GM19468 (cell line): ENCODE measurements at regions not wholly inside any gene's neighbourhood (a gene's known extent, or its start where the extent isn't known, plus 50 kb on each side); places are given as distances from the start of the nearest gene placed in this dataset.

Source experiments
- ATAC-seq: cut with Tn5 transposase; IDR thresholded peaks from one replicate; pipeline ENCODE4 v1.9.1; 2021; ENCODE audit warnings: mild to moderate bottlenecking, moderate library complexity, moderate number of reproducible peaks; ENCODE audit not compliant: unreplicated experiment; ENCODE audit errors: extremely low read depth

DNA sequence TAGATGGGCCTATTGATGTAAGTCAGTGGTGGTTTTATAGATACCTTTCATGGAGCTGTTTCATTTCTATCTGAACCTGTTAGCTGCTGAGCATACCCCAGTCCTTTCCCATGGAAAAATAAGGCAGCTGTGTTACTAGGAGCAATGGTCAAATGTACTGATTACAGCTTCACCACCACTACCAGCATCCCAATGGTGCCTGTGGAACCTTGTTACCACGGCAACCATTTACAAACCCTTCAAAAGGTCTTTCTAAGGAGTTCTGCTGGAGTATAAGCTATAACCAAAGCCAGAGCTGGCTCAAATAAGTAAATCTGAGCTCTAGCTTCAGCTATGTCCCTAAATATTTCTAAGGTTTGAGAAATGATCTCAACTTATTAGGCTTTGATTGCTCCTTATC, 133.4 kb upstream of the ACP3 start:
- no peak for ATAC-seq

DNA sequence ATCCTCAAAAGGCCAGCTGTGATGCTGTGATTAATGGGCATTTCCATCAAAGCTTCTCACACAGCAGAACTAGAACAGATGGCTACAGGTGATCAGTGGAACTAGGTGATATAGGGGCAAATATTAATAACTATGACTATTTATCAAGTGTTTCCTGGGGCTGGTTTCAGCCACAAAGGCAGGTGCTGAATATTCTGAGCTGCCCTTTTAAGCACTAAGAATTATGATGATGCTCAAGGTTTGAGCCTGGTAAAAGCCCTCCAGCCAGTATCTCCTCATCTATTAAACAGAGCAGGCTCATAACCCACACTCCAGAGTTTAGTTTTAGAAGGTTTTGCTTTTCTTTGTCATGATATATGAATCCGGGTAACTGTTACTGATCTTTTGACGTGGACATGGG, 129.5 kb upstream of the ACP3 start:
- no peak for ATAC-seq

DNA sequence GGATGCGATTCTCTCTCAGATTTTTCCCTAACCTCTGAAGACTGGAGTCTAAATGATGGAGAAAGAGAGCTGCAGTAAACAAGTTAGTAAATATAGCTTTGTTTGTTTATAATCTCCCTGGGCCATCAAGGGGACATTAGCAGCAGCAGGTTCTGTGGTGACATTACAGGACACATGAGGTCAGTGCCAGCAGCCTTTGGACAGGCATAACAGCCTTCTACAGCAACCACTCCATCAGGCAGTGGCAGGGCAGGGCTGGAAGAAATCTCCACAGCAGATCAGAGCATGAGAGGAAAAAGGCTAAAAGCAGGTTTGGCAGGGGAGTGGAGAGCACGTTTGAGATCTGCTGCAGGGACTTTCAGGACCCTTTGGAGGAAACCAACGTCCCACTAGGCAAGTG, 127.6 kb upstream of the ACP3 start:
- ATAC-seq, result no peak

DNA sequence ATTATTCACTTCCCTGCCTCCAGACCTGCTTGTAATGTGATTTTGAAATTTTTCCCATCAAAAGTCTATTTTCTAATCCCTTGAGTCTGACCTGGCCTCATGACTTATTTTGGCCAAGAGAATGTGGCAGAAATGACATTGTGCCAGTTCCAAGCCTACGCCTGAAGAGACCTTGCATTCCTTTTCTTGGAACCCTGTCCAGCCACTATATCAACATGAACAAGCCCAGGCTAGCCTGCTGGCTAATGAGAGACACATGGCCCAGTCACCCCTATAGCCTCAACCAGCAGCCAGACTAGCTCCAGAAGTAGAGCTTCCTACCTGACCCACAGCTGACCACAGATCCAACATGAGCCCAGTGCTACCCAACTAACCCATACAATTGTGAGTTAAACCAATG, 121.1 kb upstream of the ACP3 start:
- no peak for ATAC-seq

DNA sequence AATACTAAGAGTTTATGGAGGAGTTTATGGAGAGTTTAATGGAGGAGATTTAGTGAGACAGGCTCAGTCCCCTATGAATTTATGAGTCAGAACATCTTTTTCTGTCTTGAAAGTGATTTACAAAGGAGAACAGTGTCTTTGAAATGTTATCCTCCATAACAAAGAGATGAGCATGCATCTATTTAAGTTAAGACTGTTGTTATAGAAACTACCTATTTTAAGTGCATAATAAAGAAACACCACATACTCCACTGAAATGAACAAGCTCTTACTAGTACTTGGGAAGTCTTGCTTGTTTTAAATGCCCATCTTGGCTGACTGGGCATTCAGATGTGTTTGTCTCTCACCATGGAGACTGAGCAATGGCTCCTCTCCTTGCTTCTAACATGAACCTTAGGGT, 118.7 kb upstream of the ACP3 start:
- ATAC-seq, result no peak

DNA sequence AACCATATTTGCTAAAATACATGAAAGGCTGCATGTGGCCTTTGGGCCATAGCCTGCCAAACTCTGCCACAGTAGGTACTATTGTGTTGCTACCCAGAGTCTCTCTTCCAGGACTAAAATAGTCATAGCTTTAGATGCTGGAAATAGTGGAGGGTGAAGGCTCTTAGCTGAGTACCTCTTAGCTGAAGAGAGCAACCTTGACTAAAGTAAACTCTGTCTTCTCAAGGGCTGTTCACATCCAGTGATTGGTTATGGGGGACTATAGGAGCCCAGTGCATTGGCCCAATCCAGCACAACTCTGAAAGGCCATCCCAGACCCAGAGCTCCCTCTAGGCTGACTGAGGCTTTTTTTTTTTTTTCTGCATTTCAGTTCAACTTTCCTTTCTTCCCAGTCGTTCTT, 117.8 kb upstream of the ACP3 start:
- no peak for ATAC-seq

DNA sequence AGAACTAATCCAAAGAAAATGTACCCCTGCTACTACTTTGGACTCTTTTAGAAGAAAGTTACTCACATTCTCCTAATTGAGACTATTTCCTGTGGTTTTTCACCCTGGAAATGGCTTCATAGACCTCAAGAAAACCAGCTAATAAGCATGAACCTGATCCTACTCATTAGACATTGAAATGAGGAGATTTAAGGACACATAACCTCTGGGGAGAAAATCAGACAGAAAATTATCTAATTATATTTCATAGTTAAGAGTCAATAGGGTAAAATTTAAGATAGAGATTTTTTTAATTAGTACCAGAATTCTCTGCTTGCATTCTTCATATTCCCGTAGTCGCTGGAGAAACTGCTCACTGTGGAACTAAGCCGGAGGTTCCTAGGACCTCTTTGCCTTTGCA, 114.6 kb upstream of the ACP3 start:
- ATAC-seq, result no peak

DNA sequence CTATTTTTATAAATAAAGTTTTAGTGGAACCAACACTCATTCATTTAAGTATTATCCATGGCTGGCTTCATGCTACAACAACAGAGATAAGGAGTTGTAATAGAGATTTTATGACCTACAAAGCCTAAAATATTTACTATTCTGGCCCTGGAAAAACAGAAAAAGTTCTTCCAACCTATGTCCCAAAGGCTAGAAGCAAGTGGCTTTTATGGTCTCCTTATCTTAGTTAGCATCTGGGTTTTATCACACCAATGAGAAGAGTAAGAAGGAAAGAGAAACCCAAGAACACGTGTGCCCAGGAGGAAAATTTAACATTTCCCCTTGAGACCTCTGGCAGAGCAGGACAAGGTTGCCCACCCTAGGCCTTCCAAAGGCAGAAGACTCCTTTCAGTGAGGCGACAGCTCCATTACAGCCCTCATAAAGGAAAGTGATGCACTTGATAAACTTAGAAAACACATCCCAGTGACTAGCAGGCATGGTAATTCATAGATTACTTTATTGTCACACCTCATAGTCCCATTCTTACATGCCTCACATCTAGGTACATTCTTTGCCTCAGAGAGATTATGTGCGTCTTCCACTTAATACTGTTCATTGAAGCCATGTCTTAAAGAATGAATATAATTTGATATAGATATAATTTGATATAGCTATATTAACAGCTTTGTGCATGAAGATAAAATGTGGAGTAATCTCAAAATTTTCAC, 113.2 kb upstream of the ACP3 start:
- ATAC-seq, result no peak

DNA sequence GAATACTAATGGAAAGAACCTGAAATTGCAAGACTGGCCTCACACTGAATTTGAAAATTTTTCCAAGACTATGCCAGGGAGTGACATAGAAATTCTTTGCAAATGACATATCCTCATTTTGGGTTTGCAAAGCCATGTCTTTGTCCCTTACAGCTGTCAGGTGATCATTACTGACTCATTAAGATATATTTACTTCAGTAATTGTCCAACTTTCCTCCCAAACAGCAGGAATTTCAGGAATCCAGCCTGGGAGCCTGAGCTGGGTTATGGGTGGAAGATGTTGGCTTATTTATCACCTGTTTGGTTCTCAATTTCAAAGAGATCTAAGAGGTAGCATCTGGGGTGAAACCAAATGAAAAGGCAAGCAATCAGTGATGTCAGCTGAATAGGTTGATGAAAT, 111.6 kb upstream of the ACP3 start:
- ATAC-seq, result no peak

DNA sequence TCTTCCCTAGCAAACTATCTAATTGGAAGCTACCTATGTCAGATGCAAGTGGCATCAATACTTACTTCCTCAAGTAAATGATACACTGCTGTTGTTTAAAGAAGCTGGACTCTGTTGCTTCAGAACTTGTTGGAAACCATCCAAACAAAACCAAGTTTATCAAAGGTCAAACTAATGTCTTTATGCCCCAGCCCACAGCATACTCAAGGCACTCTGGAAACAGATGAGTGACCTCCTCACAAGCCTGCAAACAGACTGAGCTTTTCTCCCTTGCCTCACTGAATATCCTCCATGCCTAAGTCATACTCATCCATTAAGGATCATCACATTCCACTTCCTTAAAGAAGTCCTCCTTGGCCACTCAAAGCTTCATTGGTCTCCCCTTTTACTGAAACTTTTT, 107.4 kb upstream of the ACP3 start:
- ATAC-seq, result no peak

DNA sequence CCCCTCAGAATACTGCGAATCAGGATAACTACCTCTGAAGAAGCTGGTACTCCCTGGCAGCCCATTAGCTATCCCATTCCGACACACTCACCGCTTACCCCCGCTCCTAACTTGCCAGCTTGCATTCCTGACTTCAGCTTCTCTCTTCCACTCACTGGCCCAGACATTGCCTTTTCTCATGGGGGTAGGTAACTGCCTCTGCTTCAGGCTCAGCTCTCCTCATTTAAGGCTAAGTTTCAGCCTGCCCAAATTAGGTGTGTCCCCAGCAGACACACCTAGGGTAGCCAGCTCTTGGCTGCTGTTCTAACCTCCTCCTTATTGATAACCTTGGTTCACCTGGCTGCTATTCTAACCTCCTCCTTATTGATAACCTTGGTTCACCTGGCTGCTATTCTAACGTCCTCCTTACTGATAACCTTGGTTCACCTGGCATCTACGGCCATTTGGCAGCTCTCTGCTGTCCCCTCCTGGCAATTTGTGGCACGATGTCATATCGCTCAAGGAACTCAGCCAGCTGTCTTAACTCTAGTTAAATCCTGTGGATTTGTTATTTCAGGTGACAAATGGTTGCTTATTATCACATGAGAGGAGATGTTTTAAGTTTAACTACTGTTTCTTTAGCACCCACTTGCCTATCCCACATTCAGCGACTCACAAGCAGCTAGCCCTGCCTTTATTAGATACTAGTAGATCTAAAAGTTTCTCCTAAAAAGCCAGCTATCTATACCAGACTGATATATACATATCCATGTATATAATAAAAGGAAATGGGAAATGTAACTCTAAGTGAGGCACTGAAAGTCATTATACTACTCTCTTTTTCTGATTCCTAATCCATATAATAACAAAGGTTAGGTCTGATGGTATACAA, 106.5 kb upstream of the ACP3 start:
- no peak for ATAC-seq

DNA sequence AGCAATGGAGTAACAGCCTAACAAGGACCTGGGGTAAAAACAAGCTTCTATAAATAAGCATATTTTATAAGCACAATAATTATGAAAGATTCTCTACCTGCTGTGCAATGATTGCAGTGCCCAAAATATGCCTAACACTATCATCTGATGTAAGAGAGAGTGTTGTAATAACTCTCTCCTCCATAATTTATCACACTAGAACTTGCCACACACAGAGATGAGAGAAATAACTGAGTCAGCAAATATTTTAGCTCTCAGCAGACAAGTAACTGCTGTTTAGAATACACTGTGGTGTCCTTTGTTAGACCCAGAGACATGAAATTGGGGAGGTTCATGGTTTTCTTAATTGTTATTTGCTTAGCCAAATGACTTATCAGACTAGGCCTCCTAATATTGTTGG, 105.3 kb upstream of the ACP3 start:
- ATAC-seq, result no peak

DNA sequence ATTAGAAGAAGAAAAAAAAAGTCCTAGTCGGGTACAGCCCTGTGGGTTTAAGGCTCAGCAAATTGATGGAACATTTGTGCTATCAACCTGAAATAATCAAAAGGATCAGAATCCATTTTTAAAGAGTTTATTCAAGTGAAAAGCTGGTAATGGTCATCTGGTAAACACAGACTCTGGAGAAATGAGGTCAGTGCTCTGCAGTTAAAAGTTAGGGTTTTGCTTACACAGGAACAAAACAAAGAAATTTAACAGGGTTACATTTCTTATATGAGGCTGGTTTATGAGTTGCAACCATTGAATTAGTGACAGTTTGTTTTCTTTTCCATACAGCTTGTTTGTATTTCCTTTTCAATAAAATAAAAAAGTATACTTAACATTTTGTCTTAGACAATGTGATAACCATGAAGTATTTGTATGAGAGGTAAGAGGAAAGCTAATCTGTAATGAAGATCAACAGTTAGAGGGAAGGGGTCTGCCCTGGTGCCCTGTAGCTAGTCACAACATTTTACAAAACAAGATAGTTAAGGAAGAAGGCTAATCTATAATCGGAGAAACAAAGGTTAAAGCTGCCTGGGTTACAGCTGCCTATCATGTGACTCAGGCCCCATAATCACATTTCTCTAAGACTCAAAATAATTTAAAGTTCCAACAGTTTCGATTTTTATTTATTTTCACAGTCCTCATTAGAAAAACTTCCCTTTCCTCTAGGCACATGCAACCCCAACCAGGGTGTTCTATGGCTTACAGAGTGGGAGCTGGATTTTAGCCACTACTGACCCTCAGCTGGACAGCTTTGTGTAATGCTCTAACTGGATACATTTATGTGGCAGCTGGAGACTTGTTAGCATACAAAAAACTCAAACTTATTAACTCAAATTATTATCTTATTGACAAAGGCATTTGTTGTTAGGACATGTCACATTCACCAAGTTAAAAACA, 98.1 kb upstream of the ACP3 start:
- ATAC-seq, result no peak

DNA sequence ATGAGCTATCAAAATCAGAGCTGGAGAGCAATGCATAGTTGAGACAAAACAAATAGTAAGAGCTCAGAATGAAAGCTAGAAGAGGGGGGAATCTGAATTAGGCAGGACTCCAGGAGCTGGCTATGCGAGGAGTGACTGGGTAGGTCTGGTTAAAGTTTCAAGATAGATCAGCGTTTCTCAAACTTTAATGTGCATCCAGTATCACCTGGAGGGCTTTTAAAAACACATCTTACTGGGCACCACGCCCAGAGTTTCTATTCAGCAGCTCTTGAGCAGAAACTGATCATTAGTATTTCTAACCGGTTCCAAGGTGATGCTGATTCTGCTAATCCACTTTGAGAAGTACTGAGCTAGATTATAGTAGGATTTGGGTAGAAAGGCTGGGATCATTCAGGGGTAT, 96.2 kb upstream of the ACP3 start:
- ATAC-seq, result no peak

DNA sequence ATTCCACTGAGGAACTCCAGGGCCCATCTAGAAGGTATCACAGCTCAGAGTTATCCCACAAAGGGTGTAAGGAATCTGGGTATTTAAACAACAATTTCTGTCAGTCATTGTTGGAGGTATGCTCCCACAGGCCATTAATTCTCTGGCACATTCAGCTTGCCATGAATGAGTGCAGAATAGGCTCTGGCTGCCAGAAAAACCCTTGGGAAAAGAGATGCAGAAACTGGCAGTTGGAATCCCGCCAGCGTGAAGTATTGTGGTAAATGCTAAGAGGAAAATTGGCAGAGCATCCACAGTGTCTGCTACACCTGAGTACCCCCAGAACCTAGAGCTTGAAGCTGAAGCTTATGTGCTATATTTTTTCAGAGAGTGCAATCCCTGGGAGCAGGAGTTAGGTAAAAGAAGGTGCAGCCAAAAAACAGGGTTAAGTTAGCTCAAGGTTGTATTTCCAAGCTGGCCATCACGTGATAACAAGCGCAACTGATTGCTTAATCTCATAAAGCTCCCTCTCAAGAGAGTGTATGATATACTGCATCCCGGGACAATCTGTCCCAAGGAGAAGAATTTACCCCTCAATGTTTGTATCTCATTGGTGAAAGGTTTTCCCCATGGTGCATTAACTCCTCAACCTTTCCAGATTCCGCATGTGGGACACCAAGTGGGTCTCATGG, 94.2 kb upstream of the ACP3 start:
- no peak for ATAC-seq

DNA sequence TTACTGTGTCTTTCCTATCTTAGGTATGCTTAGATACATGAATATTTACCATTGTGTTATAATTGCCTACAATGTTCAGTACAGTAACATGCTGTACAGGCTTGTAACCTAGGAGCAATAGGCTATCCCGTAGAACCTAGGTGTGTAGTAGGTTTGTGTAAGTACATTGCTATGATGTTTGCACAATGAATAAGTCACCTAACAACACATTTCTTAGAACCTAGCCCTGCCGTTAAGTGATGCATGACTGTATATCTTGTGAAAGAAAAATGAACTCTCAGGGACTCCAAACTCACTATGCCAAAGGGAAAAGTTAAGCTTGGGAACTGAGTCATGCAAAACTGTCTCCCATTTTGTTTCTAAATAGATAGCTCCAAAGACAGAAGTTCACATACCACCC, 91.5 kb upstream of the ACP3 start:
- no peak for ATAC-seq

DNA sequence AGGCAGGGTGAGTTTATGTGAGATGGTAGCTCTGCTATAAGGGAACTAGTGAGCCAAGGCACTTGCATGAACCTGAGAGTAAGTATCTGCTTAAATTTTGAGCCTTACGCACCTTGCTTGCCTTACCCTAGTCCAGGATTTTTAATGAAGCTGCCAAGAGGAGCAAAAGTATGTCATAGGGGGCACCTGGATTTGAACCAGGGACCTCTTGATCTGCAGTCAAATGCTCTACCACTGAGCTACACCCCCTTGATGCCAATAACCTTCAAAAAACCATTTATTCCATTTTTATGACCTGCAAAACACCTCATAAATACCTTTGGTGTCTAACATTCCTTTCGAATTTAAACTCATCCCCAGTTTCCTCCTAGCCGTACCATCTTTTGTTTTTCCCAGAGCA, 88.3 kb upstream of the ACP3 start:
- ATAC-seq, result no peak

DNA sequence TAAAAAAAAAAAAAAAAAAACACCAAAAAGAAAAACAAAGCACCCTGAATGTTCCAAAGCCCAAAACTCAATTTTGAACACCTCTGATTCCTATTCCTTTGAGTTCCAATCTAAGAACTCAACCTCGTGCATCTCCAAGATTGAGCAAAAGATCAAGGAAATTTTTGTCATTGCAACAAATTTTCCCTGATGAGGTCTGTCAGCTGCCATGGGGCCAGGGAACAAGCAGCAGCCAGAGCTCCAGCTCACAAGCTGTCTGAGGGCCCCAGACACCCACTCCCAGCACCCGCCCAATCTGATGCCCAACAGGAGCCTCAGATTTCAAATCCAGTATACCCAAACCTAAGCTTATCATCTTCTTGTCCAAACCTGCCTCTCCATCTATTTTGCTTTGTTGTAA, 87.6 kb upstream of the ACP3 start:
- no peak for ATAC-seq

DNA sequence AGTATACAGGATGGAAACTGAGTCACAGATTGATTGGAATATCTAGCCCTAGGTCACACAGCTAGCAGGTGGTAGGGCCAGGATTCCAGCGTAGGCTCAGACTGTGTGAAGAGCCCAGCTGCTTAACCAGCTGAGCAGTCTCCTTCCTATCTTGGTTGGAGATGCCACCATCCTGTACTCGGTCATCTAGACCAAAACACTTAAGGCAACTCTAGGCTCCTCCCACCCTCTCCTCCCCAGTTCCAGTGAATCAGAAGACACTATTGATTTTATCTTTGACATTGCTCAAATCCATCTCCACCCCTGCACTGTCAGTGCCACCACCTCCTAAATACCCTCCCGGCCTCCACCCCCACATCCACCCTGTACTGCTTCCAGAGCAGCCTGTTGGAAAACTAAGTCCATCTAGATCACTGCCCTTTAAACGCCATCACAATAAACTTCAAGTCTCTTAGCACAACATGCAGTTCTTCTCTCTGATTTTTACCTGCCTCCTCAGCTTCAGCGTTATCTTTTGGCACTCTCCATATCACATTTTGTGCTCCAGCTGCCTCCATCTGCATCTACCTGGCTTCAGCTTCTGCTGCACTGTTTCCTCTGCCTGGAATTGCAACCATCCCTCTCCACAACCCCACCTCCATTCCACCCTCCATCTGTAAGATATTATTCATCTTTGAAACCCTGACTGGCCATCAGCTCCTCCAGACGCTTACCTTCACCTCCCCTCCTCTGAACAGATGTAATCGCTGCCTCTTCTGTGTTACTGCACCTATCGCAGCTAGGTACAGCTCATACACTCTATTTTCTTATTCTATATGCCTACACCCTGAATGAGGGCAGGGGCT, 86.8 kb upstream of the ACP3 start:
- ATAC-seq, result no peak
